Osteoblast (primary cell): ENCODE measurements at regions not wholly inside any gene's neighbourhood (a gene's known extent, or its start where the extent isn't known, plus 50 kb on each side); places are given as distances from the start of the nearest gene placed in this dataset.

ENCODE experiments used
- DNase-seq: peaks from one replicate; pipeline ENCODE4 v3.0.0; 2011; ENCODE audit warnings: low spot score, mixed read lengths; ENCODE audit not compliant: insufficient read length; ENCODE audit errors: missing footprints
- H2AFZ ChIP-seq: 2 replicates; pipeline ENCODE4 v1.6.0; 2011; ENCODE audit warnings: mild to moderate bottlenecking, low read length
- H3K27ac ChIP-seq: 2 replicates; pipeline ENCODE4 v1.5.1; 2011; ENCODE audit warnings: mild to moderate bottlenecking, low read depth, low read length, moderate library complexity
- H3K27me3 ChIP-seq: 2 replicates; pipeline ENCODE4 v1.6.0; 2012; ENCODE audit warnings: mild to moderate bottlenecking, control low read depth, inconsistent platforms, low read length, moderate library complexity; ENCODE audit not compliant: insufficient read depth
- H3K36me3 ChIP-seq: 2 replicates; pipeline ENCODE4 v1.5.1; 2011; ENCODE audit warnings: mild to moderate bottlenecking, low read length, control low read depth, moderate library complexity; ENCODE audit not compliant: insufficient read depth
- H3K4me1 ChIP-seq: 2 replicates; pipeline ENCODE4 v1.5.1; 2011; ENCODE audit warnings: mild to moderate bottlenecking, low read length, control low read depth, moderate library complexity; ENCODE audit not compliant: insufficient read depth
- H3K4me2 ChIP-seq: 2 replicates; pipeline ENCODE4 v1.6.0; 2011; ENCODE audit warnings: mild to moderate bottlenecking, low read length; ENCODE audit not compliant: insufficient read depth
- H3K4me3 ChIP-seq: fragments of 200-600 bp; sonication (generic); 3 replicates; pipeline ENCODE4 v1.5.1; 2012; ENCODE audit warnings: mild to moderate bottlenecking, low read length, inconsistent platforms; ENCODE audit not compliant: insufficient read depth
- H3K79me2 ChIP-seq: 2 replicates; pipeline ENCODE4 v1.6.0; 2012; ENCODE audit warnings: mild to moderate bottlenecking, low read length, control low read depth, inconsistent platforms; ENCODE audit not compliant: insufficient read depth
- H3K9me3 ChIP-seq: 2 replicates; pipeline ENCODE4 v1.5.1; 2011; ENCODE audit warnings: low read depth, low read length, control low read depth
- H4K20me1 ChIP-seq: 2 replicates; pipeline ENCODE4 v1.6.0; 2012; ENCODE audit warnings: mild to moderate bottlenecking, low read length, control low read depth; ENCODE audit not compliant: insufficient read depth
- TF ChIP-seq, protein P1 (sequence below): IDR thresholded peaks from 2 replicates; pipeline ENCODE4 v1.5.1; 2011; ENCODE audit warnings: mild to moderate bottlenecking, low read depth, low read length, moderate library complexity; ENCODE audit errors: extremely low read depth

DNA sequence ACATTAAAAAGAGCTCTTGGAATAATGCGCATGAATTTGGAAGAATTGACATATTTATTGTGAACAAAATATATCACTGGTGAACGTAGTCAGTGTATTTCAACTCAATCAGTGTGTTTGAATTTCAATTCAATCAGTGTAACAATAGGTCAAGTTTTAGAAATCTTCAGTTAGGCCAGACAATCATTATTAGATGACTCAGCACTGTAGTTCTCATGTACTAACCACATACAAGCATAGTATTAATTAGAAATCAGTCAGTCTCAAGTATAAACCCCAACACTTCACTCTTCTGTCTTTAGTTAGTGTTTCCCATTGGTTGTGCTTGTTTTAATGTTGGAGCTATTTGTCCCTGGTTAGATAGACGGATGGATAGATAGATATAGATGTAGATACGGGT, 1247.9 kb downstream of the NXPH1 start:
- Histone ChIP-seq H3K79me2 (no peaks in the 10 kb centered on the region), H3K4me1 (no peaks in the 10 kb centered on the region), H2AFZ (no peak overlapping the region), H3K4me3 (no peak overlapping the region), H3K36me3 (no peaks in the 10 kb centered on the region), H3K4me2 (no peak overlapping the region), H3K27me3 (no peaks in the 10 kb centered on the region), H4K20me1 (no peaks in the 10 kb centered on the region), H3K9me3 (no peaks in the 10 kb centered on the region), H3K27ac (no peak overlapping the region)
- TF ChIP-seq, protein P1, sequence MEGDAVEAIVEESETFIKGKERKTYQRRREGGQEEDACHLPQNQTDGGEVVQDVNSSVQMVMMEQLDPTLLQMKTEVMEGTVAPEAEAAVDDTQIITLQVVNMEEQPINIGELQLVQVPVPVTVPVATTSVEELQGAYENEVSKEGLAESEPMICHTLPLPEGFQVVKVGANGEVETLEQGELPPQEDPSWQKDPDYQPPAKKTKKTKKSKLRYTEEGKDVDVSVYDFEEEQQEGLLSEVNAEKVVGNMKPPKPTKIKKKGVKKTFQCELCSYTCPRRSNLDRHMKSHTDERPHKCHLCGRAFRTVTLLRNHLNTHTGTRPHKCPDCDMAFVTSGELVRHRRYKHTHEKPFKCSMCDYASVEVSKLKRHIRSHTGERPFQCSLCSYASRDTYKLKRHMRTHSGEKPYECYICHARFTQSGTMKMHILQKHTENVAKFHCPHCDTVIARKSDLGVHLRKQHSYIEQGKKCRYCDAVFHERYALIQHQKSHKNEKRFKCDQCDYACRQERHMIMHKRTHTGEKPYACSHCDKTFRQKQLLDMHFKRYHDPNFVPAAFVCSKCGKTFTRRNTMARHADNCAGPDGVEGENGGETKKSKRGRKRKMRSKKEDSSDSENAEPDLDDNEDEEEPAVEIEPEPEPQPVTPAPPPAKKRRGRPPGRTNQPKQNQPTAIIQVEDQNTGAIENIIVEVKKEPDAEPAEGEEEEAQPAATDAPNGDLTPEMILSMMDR: no peak
- no peak for DNase-seq

DNA sequence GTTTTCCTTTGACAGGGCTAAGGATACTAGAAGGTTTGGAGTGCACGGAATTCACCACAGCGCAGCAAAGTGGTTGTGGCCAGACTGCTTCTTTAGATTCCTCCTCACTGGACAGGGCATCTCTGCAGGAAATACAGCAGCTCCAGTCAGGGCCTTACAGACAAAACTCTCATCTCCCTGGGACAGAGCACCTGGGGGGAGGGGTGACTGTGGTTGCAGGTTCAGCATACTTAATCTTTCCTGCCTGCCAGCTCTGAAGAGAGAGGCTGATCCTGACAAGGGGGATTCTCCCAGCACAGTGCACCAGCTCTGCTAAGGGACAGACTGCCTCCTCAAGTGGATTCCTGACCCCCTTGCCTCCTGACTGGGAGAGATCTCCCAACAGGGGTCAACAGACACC, 1257.9 kb downstream of the NXPH1 start:
- TF ChIP-seq, protein P1: no peak
- no peaks in the 10 kb centered on the region for H3K27me3 ChIP-seq
- H4K20me1 ChIP-seq: no peaks in the 10 kb centered on the region
- no peak overlapping the region for H2AFZ ChIP-seq
- no peaks in the 10 kb centered on the region for H3K36me3 ChIP-seq
- H3K4me2 ChIP-seq: no peak overlapping the region
- no peaks in the 10 kb centered on the region for H3K9me3 ChIP-seq
- no peak for DNase-seq
- no peaks in the 10 kb centered on the region for H3K4me1 ChIP-seq
- no peak overlapping the region for H3K27ac ChIP-seq
- H3K79me2 ChIP-seq: no peaks in the 10 kb centered on the region
- no peak overlapping the region for H3K4me3 ChIP-seq

DNA sequence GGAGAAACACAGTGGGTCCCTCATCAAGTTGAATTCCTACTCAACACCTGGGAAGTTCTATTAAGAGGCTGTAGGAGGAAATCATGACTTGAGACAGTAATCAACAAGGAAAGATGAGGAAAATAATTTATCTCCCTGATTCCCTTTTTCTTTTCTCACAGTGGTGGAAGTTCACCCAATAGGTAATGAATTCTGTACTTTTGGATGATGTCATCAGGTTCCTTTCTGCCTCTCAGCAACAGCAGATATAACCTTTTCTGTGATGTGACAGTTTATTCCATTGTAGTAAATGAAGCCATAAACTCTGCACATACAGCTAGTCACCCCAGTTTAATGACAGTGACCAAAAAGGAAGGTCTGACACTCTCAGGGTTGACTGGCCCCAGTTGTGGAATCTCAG, 1265.0 kb downstream of the NXPH1 start:
- no peak overlapping the region for H3K4me3 ChIP-seq

DNA sequence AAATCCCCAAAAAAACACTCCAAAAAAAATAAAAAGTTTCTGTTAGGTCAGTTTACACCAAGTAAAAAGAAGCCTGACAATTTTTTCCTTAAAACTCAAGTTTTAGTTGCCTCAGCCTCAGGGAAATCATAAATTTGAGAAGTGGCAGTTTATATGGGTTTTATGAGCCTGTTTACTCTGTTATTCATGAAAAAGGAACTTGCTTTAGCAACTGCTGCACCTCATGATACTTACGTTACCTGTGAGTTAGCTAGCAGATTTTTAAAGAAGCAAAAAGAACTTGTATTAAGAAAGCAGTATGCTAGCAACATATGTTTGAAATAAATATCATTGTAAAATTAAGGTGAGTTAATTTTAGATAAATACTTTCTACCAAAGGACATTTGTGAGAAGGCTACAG, 1264.5 kb upstream of the PHF14 start:
- peaks cover 2% of the 10 kb centered on the region for H3K9me3 ChIP-seq
- TF ChIP-seq, protein P1: no peak
- no peak overlapping the region for H3K4me2 ChIP-seq
- H4K20me1 ChIP-seq: no peaks in the 10 kb centered on the region
- H2AFZ ChIP-seq: no peak overlapping the region
- H3K27ac ChIP-seq: no peak overlapping the region
- no peaks in the 10 kb centered on the region for H3K79me2 ChIP-seq
- no peaks in the 10 kb centered on the region for H3K27me3 ChIP-seq
- no peaks in the 10 kb centered on the region for H3K4me1 ChIP-seq
- no peak for DNase-seq
- H3K36me3 ChIP-seq: no peaks in the 10 kb centered on the region
- H3K4me3 ChIP-seq: no peak overlapping the region

More for the DNA sequence above, 1265.0 kb downstream of the NXPH1 start:
- Histone ChIP-seq H3K4me1 (no peaks in the 10 kb centered on the region), H3K27me3 (no peaks in the 10 kb centered on the region), H2AFZ (no peak overlapping the region), H3K9me3 (peaks cover 2% of the 10 kb centered on the region), H4K20me1 (no peaks in the 10 kb centered on the region), H3K36me3 (no peaks in the 10 kb centered on the region), H3K79me2 (no peaks in the 10 kb centered on the region), H3K27ac (no peak overlapping the region), H3K4me2 (no peak overlapping the region)
- TF ChIP-seq, protein P1: no peak
- no peak for DNase-seq
